Esophagus muscularis mucosa (tissue), 4 donors: ENCODE measurements at regions not wholly inside any gene's neighbourhood (a gene's known extent, or its start where the extent isn't known, plus 50 kb on each side); places are given as distances from the start of the nearest gene placed in this dataset.

Experiments
- EP300 ChIP-seq: sonication (generic); formaldehyde crosslinking; IDR thresholded peaks from one replicate; pipeline ENCODE4 v1.6.1; 2017; ENCODE audit warnings: antibody characterized with exemption
- POLR2A ChIP-seq: fragments of 450-650 bp; IDR thresholded peaks from one replicate; pipeline ENCODE4 v1.6.1; 2017; ENCODE audit warnings: antibody characterized with exemption, moderate library complexity, mild to moderate bottlenecking, low read depth
- TF ChIP-seq, protein P1 (sequence below), 3 experiments: fragments of 200-600 bp in 2 of 3; fragments of 450-650 bp in 1 of 3; sonication (generic) in 2 of 3; IDR thresholded peaks; one replicate each; pipeline ENCODE4 v1.5.1; 2017 to 2019; ENCODE audit warnings: antibody characterized with exemption in 3 of 3, mild to moderate bottlenecking in 2 of 3, moderate library complexity in 1 of 3

DNA sequence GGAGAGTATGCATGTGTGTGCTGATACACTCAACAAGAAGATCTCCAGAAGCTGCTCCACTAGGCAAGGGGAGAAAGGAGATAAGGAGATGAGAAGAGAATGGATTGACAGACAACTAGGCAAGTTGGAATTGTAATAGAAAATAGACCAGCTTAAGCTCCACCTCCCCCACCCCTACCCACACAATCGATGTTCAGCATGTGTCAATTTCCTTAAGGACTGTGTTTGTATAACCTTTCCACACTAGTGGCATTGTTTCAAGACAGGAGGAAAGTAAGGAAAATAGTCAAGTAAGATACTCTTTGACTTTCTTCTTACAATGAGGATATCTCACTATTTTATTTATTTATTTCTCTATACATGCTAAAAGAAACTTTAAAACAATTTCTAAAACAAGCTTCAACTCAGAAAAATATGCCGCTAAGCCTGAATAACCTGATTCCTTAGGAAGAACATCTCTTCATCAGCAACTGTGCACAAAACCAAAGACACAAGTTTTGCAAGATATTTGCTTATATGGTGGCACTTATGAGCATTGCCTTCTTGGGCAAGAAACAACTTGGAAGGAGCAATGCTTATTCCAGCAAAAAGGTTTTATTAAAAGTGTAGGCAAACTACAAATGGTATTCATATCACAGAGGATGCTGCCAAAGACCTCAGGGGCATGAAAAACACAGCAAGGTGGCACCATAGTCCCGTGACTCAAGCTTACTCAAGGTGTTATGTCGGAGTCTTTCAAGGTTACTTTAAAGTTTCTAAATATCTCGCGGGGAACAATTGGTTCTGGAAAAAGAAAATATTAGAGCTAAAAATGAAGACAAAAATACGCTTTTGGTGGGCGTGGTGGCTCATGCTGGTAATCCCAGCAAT, 249.1 kb downstream of the COL12A1 start:
- TF ChIP-seq, protein P1, sequence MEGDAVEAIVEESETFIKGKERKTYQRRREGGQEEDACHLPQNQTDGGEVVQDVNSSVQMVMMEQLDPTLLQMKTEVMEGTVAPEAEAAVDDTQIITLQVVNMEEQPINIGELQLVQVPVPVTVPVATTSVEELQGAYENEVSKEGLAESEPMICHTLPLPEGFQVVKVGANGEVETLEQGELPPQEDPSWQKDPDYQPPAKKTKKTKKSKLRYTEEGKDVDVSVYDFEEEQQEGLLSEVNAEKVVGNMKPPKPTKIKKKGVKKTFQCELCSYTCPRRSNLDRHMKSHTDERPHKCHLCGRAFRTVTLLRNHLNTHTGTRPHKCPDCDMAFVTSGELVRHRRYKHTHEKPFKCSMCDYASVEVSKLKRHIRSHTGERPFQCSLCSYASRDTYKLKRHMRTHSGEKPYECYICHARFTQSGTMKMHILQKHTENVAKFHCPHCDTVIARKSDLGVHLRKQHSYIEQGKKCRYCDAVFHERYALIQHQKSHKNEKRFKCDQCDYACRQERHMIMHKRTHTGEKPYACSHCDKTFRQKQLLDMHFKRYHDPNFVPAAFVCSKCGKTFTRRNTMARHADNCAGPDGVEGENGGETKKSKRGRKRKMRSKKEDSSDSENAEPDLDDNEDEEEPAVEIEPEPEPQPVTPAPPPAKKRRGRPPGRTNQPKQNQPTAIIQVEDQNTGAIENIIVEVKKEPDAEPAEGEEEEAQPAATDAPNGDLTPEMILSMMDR (IDR thresholded peaks at IDR 0.05): no peak
- TF ChIP-seq POLR2A (no peak), EP300 (no peak)
